CD1c-positive myeloid dendritic cell (primary cell): ENCODE measurements at regions not wholly inside any gene's neighbourhood (a gene's known extent, or its start where the extent isn't known, plus 50 kb on each side); places are given as distances from the start of the nearest gene placed in this dataset.

Experiments used
- DNase-seq: peaks from one replicate; pipeline ENCODE4 v3.0.0-alpha.2; 2016; ENCODE audit errors: extremely low spot score

- DNase-seq = no peak
Measured at GRCh38 chr2:78290581-78291214, 734.8 kb upstream of the REG3G start.

GRCh38 chr2:78293768-78294167 is 731.7 kb upstream of the REG3G start:
- DNase-seq = no peak

- DNase-seq = no peak
Measured at GRCh38 chr2:78301166-78301789, 724.2 kb upstream of the REG3G start.

GRCh38 chr2:78304678-78305077 is 720.8 kb upstream of the REG3G start:
- no peak for DNase-seq

- no peak for DNase-seq
Measured at GRCh38 chr2:78309460-78309859, 716.0 kb upstream of the REG3G start.

- DNase-seq = no peak
Measured at GRCh38 chr2:78315368-78315767, 710.1 kb upstream of the REG3G start.

- DNase-seq = no peak
Measured at GRCh38 chr2:78318275-78318674, 707.2 kb upstream of the REG3G start.

GRCh38 chr2:78330193-78330592 is 695.3 kb upstream of the REG3G start:
- DNase-seq = no peak

- DNase-seq = no peak
Measured at GRCh38 chr2:78351208-78351607, 674.3 kb upstream of the REG3G start.

GRCh38 chr2:78353168-78353567 is 672.3 kb upstream of the REG3G start:
- DNase-seq = no peak

GRCh38 chr2:78355967-78356366 is 669.5 kb upstream of the REG3G start:
- no peak for DNase-seq

- no peak for DNase-seq
Measured at GRCh38 chr2:78383576-78383975, 641.9 kb upstream of the REG3G start.

GRCh38 chr2:78397198-78397597 is 628.3 kb upstream of the REG3G start:
- no peak for DNase-seq

GRCh38 chr2:78407960-78408794 is 617.3 kb upstream of the REG3G start:
- DNase-seq = no peak

- DNase-seq = no peak
Measured at GRCh38 chr2:78408795-78409118, 616.7 kb upstream of the REG3G start.

- DNase-seq = no peak
Measured at GRCh38 chr2:78411303-78411702, 614.2 kb upstream of the REG3G start.

- DNase-seq = no peak
Measured at GRCh38 chr2:78416625-78417300, 608.7 kb upstream of the REG3G start.

- DNase-seq = no peak
Measured at GRCh38 chr2:78417355-78417754, 608.1 kb upstream of the REG3G start.

GRCh38 chr2:78418021-78418420 is 607.5 kb upstream of the REG3G start:
- no peak for DNase-seq

GRCh38 chr2:78420132-78420531 is 605.4 kb upstream of the REG3G start:
- no peak for DNase-seq

- DNase-seq = no peak
Measured at GRCh38 chr2:78423631-78424030, 601.9 kb upstream of the REG3G start.

- DNase-seq = no peak
Measured at GRCh38 chr2:78427170-78427569, 598.3 kb upstream of the REG3G start.

- DNase-seq = no peak
Measured at GRCh38 chr2:78431241-78431640, 594.3 kb upstream of the REG3G start.
